HG03060 (cell line): ENCODE measurements at regions not wholly inside any gene's neighbourhood (a gene's known extent, or its start where the extent isn't known, plus 50 kb on each side); places are given as distances from the start of the nearest gene placed in this dataset.
"Not testable (repeated sequence)": the region's sequence is repeated elsewhere in the genome, so short reads cannot be mapped to it uniquely, and the experiment has no call there.

Source experiments
- ATAC-seq: cut with Tn5 transposase; IDR thresholded peaks from one replicate; pipeline ENCODE4 v1.9.1; 2021; ENCODE audit warnings: low read depth, moderate number of reproducible peaks; ENCODE audit not compliant: unreplicated experiment

DNA sequence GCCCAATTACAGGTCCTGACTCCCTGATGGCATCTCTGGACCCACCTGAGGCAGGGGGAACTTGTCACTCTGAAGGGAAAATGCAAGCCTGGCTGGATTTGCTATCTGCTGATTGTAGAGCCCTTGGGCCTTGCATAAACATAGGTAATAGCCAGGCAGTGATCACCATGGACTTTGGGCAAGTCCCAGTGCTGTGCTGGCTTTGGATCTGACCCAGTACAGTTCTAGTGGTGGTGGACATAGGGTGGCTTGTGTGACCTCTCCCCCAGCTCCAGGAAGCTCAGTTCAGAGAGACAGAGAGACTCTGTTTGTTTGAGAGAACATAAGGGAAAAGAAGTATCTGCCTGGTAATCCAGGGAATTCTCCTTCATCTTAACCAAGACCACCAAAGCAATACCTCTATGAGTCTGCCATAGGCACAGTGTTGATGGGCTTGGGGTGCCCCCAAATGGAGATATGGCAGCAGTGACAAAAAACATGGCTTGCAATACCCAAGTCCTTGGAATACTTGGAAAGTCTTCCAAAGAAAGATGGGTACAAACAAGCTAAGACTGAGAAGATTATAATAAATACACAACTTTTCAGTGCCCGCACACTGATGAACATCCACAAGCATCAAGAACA, 348.5 kb downstream of the PYDC2 start:
- no peak for ATAC-seq

DNA sequence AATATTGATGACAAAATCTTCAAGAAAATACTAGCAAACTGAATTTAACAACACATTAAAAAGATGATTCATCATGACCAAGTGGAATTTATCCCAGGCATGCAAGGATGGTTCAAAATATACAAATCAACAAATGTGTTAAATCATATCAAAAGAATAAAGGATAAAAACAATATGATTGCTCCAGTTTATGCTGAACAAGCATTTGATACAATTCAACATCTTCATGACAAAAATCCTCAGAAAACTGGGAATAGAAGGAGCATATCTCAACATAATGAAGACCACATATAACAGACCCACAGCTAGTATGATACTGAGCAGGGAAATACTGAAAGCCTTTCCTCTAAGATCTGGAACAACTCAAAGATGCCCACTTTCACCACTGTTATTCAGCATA, 352.3 kb downstream of the PYDC2 start:
- ATAC-seq = no peak

DNA sequence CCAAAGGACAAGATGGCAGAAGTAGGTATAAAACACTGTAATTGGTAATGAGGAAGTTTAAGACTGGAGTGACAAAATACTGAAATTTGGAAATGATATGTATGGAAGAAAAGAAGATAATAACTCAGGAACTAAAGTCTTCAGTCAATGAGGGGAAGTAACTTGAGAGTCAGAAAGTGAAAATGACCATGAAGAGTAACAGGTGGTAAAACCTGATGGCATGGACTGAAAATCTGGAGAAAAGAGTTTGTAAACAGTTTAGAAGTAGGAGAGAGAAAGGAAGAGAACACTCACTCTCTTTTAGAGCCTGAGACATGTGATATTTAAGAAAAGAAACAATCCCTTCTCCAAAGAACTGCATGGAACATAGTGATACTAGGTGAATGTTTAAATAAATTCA, 387.9 kb downstream of the PYDC2 start:
- no peak for ATAC-seq

DNA sequence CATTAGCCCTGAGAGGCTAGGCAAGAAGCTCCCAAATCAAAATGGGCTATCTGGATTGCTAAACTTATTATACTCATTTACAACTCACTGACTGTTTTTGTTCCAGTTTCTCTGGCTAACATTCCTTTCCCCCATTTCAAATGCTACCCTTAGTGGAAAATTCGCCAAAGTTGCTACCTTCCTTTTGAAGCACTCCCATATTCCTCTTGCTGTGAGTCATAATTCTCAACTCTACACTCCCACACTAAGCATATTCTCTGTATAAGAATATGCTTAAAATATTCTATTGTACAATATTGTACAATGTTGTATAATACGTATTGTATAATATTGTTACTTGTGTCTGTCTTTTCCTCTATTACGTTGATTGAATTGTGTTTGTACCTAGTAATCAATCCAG, 398.6 kb downstream of the PYDC2 start:
- no peak for ATAC-seq

DNA sequence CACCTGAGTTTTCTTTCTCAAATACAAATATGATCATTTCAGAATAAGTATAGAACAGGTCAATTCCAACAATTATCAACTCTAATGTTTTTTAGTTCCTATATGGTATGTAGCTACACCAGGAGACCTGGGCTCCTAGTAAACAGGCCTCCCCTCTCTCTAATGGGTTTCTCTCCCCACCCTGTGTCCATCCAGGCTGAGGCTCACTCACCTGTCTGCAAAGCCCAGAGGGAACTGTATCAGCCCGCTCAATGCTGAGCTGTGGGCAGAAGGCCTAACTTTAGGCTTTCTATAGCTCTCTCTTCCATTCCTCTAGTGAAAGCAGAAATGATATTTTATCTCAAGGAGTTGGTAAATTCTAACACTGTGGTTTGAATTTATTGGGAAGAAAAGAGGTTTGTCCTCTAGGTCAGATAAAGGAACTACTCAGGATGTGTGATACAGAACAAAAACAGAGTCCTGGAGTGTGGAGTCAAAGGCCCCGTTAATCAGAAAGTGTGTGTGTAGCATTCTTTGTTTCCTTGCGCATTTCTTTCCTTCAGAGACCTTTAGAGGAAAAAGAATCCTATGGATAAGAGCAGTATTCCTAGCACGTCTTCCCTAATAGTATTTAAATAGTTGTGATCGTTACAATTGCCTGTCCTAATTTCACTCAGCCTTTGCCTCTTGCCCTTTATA, 408.9 kb downstream of the PYDC2 start:
- ATAC-seq = no peak

DNA sequence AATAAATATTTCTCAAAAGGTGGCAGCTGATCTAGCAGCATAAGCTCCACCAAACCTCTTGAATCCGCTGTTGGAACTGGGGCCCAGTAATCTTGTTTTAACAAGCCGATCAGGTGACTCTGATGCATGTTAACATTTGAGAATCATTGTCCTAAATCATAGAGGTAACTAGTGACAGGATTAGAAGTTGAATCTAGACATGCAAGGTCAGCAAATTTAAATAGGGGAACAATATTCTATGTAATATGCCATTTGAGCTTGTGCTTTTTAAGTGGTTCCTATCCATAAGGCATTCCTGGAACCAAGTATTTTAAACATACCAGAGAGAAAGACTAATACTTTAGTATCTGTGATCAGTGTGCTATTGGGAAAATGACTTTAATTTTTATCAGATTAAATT, 412.8 kb downstream of the PYDC2 start:
- no peak for ATAC-seq

DNA sequence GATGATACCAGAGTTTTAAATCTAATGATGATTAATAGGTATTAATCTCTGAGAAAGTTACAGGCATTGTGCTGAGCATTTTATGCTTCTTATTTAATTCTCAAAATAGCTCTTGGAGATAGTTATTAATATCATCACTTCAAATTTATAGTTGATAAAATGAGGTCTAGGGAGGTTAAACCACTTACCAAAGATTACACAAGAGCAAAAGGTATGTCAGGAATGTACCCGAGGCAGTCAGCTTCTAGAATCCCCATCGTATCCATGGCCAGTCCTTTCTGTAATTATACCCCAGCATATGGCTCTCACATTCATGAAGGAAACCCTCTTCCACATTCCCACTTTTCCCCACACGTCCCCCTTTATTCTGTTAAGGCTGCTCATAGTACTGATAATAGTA, 421.3 kb downstream of the PYDC2 start:
- ATAC-seq = no peak

DNA sequence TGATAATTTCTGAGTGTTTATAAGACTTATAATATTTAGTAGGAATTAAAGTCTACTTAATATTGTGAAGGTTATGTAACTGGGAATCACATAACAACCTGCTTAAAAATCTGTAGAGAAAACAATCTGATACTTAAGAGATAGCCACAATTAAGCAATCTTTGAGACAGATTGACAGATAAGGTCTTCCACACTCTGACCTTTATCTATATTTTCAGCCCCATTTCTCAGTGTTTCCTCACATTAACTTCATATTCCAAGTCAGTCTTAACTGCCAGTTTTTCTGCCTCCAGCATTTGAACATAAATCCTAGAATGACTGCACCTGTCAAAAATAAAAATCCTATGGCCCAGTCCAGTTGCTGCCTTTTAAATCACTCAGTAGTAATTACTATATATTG, 423.2 kb downstream of the PYDC2 start:
- no peak for ATAC-seq

DNA sequence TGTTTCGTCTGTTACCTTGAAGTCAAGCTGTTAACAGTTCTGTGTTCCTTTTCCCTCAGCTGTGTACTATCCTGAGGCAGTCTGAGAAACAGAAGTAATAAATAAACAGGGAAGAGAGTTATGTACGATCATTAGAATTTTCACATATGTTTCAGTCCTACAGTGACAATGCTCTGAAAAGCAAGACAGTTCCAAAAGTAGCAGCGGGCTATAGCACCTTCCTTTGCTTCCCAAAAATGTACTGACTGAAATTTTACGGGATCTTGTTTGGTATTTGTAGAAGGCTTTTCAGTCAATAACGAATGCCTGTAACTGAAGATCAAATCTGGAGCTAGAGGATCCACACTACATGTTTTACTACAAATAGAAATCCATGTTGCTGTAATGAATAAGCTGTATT, 428.1 kb downstream of the PYDC2 start:
- no peak for ATAC-seq

DNA sequence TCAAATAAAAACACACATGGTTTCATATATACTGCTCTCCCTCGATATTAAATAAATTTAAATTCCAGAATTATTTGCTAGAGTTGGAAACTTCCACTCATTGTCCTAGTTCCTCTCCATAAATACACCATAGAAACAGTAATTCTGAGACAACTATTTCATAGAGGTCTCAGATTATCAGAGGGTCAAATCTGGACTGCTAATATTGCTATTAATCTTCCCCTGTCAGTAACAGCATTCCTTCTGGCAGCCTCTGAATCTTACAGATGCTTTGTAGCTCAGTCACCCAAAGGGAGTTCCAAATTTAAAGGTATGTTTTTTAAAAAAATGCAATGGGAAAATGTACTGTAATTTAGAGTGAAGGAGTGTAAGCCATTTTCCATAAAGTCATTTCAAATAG, 428.8 kb downstream of the PYDC2 start:
- no peak for ATAC-seq

DNA sequence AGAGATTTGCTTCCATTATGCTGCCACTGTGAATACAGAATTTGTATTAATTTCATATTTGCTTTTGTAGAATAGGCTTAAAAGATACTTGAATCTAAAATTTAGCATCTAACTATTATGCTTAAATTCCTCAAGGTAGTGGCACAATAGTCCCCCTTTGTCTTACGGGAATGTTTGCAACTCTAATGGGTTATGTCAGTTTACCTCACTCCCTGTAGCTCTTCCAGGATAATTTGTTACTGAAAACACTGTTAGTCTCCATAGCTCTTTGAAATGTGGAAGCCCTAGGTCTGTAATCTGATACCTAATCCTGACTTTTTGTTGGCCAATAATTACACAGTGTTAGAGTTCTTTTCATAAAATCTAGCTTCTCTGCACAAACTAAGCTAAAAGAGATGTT, 433.4 kb downstream of the PYDC2 start:
- no peak for ATAC-seq

DNA sequence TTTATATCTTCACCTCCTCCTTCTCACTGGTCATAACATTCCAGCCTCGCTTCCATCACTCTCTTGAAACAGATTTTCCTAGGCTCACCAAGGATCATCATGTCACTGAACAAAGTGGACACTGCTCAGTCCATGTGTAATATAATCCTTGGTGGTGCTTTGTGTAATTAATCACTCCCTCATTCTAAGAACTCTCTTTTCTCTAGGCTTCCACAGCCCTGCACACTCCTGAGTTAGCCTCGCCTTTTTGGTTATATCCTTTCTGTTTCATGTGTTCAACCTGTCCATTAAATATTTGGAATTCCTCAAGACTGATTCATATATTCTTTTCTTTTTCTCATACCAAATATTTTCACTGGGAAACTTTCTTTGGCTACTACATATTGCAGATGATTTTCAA, 440.8 kb downstream of the PYDC2 start:
- ATAC-seq = no peak

DNA sequence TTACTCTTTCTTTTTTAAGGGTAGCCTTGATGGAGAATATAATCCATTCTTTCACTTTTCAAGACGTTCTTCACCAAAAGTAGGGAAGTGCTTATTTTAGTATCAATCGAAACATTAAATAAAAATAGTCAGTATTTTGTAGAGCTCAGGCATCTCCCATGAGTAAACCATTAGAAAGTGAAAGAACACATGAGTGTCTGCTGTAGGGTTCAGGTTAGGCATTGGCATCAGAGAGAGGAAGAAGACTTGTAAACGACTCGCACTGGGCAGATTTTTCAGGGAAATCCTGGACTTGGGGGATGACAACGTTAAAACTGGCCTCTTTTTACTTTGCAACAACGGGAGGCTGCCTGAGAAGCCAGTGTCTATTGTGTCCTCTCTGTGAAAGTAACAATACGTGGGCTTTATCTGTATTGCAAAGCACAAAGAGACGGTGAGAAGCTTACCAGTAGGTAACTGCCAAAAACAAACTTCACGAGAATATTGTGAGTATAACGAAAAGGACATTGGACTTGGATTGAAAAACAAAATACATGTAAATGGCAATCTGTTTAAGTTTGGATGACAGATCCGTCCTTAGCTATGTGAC, 451.7 kb downstream of the PYDC2 start:
- no peak for ATAC-seq

DNA sequence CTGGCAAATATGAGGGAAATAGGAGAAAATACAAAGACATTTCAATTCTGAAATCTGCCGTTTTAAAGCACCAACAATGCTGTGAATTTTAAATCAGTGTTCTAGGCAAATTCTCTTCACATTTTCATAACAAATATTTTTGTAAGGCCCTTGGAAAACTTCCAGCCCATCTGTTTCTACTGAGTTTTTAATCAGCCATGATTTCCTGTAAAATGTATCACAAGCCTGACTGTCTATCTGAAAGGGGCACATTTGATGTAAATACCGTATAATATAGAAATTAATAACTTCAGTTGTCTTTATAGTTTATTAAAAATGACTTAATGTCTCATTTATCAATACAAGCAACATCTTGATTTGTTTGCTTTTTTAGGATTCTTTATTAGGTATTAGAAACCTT, 454.7 kb downstream of the PYDC2 start:
- no peak for ATAC-seq

DNA sequence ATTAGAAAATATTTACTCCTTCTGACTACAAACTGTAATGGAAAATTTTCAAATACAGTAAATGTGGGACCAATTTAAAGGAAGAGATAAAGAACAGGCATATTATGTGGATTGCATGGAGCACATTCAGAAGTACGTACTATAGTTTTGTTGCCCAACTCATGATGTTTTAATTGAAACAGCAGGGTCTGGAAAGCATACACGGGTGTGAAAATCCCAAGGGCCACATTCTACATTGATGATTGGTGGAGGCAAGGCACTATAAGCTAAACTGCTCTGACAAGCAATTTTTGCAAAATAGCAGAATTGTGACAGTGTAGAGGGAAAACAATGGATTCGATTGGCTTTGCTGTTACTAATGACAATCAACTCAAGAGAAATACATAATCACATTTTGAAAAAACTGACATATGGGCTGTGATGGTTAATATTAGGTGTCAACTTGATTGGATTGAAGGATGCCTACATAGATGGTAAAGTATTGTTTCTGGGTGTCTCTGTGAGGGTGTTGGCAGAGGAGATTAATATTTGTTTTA, 458.6 kb downstream of the PYDC2 start:
- no peak for ATAC-seq

DNA sequence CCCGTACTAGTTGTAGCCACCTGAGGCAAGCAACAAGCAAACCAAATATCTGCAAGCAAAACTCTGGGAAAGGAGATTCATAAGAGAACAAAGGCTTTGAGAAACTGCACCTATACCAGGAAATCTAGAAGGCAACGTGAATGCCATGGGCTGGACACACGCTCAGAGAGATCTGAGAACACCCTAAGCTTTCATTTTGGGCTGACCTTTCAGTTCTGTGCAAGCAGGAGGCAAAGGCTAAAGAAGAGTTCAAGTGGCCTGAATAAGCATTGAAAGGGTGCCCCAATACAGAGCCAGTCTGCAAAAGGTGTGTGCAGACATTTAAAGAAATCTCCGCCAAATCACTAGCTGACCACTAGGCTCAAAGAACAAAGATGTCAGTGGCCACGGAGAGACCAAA, 461.6 kb downstream of the PYDC2 start:
- ATAC-seq = no peak

DNA sequence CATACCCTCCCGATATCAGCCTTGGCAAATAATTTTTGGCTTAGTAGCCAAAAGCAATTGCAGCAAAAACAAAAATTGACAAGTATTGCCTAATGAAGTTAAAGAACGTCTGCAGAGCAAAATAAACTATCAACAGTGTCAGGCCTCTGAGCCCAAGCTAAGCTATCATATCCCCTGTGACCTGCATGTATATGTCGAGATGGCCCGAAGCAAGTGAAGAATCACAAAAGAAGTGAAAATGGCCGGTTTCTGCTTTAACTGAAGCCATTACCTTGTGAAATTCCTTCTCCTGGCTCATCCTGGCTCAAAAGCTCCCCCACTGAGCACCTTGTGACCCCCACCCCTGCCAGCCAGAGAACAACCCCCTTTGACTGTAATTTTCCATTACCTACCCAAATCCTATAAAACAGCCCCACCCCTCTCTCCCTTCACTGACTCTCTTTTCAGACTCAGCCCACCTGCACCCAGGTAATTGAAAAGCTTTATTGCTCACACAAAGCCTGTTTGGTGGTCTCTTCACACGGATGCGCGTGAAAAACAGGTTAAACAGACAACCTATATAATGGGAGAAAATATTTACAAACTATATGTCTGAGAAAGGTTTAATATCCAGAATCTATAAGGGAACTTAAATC, 466.3 kb downstream of the PYDC2 start:
- ATAC-seq = not testable (repeated sequence)

DNA sequence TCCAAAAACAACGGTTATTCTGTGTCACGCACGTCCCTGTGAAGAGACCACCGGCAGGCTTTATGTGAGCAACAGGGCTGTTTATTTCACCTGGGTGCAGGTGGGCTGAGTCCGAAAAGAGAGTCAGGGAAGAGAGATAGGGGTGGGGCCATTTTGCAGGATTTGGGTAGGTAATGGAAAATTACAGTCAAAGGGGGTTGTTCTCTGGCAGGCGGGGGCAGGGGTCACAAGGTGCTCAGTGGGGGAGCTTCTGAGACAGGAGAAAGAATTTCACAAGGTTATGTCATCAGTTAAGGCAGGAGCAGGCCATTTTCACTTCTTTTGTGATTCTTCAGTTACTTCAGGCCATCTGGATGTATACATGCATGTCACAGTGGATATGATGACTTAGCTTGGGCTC, 467.0 kb downstream of the PYDC2 start:
- not testable (repeated sequence) for ATAC-seq

DNA sequence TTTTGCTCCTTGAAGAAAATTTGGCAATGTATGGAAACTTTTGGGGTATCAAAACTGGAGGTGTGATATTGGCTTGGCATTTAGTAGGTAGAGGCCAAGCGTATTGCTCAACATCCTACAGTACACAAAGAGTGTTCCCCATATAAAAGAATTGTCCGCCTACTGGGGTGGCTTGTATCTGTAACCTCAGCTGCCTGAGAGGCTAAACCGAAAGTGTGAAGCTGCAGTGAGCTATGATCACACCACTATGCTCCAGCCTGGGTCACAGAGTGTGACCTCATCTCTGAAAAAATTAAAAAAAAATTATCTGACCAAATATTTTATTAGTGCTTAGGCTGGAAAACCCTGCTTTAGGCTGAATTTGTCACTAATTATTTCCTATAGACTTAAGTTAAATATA, 483.9 kb downstream of the PYDC2 start:
- no peak for ATAC-seq

DNA sequence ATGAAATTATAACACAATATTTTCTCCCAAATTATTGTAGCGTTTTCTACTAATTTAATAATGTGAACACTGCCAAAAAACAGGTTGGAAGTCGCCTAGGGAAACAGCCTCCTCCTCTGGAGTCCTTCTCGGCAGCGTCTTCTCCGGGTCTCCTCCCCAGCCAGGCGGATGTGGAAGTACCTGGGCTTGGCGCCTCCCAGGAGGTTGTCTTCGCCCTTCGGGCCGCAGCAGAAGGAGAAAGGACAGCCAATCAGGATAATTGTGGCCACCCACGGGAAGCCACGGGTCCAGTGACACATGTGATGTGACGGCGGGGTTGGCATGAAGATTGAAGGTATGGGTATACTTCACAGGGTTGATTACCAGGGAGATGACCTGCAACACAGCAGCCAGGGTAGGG, 491.2 kb downstream of the PYDC2 start:
- no peak for ATAC-seq

DNA sequence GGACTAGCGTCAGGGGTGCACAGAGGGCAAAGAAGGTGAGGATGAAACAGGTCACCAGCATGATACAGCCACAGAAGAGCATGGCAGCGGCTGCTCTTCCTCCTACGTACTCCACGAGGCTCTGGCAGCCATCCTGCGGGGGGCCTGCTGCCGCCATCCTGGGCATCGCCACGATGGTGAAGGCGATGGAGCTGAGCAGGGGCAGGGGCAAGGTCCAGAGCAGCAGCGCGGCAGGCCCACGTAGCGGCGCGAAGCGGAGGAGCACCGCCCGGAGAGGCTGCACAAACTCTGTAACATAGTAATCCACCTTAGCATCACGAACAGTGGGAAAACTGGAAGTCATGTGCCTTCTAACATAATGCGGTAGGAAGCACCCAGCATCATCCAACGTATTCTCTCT, 491.6 kb downstream of the PYDC2 start:
- no peak for ATAC-seq
